HG03378 (cell line): ENCODE measurements at regions not wholly inside any gene's neighbourhood (a gene's known extent, or its start where the extent isn't known, plus 50 kb on each side); places are given as distances from the start of the nearest gene placed in this dataset.
A peak's percentile ranks its signal among the peaks of the same experiment; 100 is the strongest.
"Not testable (repeated sequence)": the region's sequence is repeated elsewhere in the genome, so short reads cannot be mapped to it uniquely, and the experiment has no call there.

Source experiments
- ATAC-seq: cut with Tn5 transposase; IDR thresholded peaks from one replicate; pipeline ENCODE4 v1.9.1; 2021; ENCODE audit warnings: mild to moderate bottlenecking, moderate library complexity; ENCODE audit not compliant: unreplicated experiment

DNA sequence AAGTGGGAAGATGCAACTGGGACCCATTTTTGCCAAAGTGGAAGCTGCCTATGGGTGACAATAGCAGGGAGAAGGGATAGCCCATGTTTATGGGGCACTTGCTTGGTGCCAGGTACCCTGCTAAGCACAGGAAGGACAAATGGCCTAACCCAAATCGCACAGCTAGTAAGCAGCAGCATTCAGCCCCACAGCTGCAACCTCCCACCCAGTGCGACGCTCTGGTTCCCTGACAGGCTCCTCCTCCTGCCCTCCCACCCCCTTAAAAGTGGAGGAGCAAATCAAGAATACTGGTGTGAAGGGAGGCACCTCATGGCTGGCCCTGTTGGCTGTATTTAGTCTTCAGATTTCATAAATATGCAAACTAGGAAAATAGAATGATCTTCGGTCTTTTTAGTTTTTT, 76.2 kb downstream of the RIN2 start:
- ATAC-seq = no peak

DNA sequence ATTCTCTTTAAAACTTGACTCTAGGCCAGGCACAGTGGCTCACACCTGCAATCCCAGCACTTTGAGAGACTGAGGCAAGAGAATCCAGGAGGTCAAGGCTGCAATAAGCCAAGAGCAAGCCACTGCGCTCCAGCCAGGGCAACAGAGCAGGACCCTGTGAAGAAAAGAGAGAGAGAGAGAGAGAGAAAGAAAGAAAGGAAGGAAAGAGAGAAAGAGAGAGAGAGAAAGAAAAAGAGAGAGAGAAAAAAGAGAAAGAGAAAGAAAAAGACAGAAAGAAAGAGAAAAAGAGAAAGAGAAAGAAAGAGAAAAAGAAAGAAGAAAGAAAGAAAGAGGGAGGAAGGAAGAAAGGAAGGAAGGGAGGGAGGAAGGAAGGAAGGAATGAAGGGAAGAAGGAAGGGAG, 76.7 kb downstream of the RIN2 start:
- ATAC-seq = no peak

GRCh38 chr20:19835533-19836222, 77.6 kb downstream of the RIN2 start:
- ATAC-seq = no peak

GRCh38 chr20:19838468-19838867, 80.4 kb downstream of the RIN2 start:
- ATAC-seq = no peak

- ATAC-seq = no peak
Measured at GRCh38 chr20:19839053-19839452, 81.0 kb downstream of the RIN2 start.

- no peak for ATAC-seq
Measured at GRCh38 chr20:19840111-19840710, 82.2 kb downstream of the RIN2 start.

DNA sequence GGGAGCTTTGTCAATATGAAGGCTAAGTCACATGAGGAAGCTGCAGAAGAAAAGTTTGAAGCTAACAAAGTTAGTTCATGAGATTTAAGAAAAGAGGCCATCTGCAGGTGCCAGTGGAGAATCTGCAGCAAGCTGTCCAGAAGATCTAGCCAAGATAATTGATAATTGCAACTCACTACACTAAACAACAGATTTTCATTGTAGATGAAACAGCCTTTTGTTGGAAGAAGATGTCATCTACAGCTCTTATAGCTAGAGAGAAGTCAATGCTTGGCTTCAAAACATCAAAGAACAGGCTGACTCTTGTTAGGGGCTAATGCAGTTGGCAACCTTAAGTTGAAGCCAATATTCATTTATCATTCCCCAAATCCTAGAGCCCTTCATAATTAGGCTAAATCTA, 83.7 kb downstream of the RIN2 start:
- no peak for ATAC-seq

DNA sequence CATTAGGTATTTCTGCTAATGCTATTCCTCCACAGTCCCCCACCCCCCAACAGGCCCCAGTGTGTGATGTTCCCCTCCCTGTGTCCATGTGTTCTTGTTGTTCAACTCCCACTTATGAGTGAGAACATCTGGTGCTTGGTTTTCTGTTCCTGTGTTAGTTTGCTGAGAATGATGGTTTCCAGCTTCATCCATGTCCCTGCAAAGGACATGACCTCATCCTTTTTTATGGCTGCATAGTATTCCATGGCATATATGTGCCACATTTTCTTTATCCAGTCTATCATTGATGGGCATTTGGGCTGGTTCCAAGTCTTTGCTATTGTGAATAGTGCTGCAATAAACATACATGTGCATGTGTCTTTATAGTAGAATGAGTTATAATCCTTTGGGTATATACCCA, 86.8 kb downstream of the RIN2 start:
- ATAC-seq = not testable (repeated sequence)

DNA sequence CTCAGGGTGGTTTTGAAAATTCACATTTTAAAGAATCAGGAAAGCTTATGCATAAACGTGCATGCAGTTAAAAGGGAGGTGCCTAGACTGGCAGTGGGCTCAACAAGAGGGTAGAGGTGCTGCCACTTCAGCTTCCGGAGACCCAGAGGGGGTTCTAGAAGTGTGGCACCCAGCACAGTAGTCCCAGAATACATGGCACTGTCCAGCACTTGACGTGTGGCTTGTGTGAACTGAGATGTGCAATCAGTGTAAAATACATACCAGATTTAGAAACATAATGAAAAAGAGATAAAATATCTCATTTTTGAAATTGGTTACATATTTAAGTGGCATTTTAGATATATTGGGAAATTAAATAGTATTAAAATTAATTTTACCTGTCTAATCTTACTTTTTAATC, 89.3 kb downstream of the RIN2 start:
- no peak for ATAC-seq

GRCh38 chr20:19849341-19850197, 91.5 kb downstream of the RIN2 start:
- ATAC-seq = no peak

GRCh38 chr20:19850198-19850533, 92.1 kb downstream of the RIN2 start:
- no peak for ATAC-seq

- no peak for ATAC-seq
Measured at GRCh38 chr20:19851861-19852260, 93.8 kb downstream of the RIN2 start.

DNA sequence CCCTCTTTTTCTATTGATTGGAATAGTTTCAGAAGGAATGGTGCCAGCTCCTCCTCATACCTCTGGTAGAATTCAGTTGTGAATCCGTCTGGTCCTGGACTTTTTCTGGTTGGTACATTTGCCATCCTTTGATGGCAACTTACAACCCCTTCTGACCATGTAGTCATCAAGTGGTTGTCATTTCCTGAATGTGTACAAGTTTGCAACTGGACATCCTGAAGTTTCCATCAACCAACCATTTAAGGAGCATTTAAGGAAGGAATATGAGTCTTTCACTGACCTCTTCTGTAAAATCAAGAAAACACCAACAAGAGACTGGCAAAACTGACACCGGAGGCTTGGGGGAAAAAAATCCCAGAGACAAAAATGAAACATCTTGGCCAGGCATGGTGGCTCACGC, 97.4 kb downstream of the RIN2 start:
- ATAC-seq = no peak

DNA sequence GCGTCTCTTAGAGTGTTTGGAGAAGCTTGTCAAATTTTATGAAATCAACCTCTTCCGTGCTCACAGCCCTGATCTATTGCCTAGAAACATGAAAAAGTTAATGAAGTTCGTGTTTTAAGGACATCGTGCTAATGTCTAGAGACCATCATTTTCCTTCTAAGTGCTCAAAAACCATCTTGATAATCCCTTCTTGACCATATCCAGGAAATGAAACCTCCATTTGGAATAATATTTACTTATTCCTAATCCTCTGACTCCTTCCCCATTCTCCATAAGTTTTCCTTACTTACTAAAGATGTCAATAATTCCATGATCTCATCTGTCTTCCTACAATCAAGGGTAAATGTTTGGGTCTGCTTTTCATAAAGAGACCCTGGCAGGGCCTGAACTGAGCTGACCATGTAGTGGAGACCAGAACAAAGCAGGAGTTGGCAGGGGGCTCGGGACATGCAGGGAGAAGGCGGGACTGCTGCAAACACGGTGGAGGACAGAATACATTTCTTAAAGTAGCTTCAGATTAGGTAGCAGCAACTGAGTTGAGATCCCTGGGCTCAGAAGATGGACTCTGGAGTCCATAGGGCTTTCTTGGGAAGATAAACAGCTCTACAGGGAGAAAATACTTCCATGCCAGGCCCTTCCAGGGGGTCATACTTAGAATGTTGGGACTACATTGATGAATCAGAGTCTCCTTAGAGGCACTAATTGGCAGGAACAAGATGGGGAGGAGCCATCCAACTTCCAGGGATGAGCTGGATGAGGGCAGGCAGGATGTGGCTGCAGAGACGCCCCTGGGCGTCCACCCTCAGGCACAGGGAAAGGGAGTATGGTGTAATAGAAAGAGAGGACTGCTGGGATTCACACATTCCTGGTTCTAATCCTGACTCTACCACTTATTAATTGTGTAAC, 100.7 kb downstream of the RIN2 start:
- ATAC-seq = no peak

GRCh38 chr20:19859444-19859843, 101.4 kb downstream of the RIN2 start:
- ATAC-seq = no peak

DNA sequence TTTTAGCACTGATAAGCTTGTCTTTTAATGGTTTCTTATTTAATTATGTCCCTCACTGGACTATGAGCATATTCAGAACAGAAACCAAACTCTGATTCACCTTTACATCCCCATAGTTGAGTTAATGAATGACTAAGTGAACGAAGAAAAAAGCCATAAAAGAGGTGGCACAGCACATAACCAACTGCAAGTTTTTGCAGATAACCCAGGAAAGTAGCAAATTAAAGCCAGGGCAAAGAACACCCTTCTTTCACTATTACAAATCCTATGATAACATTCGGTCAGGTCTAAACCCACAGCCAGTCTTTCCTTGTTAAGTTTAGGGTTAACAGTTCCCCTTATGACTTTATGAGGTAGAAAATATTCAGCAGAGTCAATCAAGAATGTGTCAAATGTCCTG, 102.7 kb downstream of the RIN2 start:
- ATAC-seq = peak; percentile 56

DNA sequence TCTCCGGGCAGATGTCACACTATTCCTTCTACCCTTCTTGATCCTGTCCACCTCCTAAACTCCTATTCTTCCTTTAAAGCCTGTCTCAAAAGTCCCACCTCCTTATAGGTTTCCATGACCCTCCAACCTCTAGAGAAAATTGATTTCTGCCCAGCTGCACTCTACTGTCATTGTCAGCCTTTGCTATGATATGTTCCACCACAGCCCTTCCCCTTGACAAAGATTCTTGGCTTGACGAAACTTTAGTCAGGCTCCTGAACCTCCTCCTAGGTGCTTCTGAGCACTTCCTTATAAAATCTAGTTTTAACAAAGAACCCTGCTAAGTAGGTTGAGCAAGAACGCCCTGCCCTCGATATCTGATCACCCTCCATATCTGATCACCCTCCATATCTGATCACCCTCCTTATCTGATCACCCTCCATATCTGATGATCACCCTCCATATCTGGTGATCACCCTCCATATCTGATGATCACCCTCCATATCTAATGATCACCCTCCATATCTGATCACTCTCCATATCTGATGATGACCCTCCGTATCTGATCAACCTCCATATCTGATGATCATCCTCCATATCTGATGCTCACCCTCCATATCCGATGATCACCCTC, 103.2 kb downstream of the RIN2 start:
- ATAC-seq = no peak

- no peak for ATAC-seq
Measured at GRCh38 chr20:19864130-19864529, 106.1 kb downstream of the RIN2 start.

GRCh38 chr20:19866070-19866469, 108.0 kb downstream of the RIN2 start:
- no peak for ATAC-seq

- ATAC-seq = no peak
Measured at GRCh38 chr20:19867074-19867473, 109.0 kb downstream of the RIN2 start.

DNA sequence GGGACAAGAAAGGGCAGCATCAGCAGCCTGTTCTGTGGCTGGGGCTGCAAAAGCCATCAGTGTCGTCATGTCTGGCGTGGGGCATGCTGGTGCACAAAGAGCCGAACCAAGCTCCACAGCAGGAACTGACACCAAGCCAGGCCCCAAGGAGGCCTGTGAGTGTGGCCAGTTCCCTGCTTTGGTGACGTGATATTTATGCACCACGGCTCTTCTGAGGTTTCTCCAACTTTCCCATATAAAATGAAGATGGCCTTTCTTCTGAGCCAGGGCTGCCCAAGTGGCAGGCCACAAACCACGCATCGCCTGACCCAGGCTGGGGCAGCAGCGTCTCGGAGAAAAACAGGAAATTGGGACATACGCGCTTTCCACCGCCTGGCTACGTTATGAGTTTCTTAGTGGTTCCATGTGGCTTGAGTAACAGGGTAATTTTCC, 109.9 kb downstream of the RIN2 start:
- ATAC-seq = no peak
